ENCODE measurements at regions not wholly inside any gene's neighbourhood (a gene's known extent, or its start where the extent isn't known, plus 50 kb on each side); places are given as distances from the start of the nearest gene placed in this dataset.

DNA sequence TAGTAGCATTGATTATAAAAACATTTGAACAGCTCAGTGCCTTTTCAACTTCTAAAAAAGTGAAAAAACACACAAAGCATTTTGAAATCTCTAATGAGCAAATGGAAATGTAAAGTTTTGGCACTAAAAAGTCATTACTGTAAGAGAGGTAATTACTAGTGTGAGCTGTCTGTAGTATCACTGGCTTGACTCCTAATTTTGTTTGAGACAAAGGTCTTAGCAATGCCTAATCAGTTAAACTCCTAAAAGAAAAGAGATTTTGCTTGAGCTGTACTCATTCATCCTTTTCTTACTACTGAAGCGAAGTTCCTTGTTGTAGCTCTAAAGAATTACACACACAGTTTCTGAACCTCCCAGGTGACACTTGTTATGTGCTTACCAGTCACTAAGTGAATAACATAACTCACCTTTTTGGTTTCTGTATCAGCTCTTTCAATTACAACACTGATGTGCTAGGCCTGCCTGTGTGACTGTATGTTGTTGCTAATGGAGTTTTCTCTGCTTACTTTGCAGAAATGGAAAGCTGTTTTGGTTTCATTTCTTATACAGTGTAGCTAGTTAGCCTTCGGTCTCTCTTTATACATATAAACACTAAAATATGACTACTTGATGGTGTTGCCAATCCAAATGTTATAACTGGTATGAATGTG is 924.4 kb upstream of the TENM4 start:
- DNase-seq, result no peak

DNA sequence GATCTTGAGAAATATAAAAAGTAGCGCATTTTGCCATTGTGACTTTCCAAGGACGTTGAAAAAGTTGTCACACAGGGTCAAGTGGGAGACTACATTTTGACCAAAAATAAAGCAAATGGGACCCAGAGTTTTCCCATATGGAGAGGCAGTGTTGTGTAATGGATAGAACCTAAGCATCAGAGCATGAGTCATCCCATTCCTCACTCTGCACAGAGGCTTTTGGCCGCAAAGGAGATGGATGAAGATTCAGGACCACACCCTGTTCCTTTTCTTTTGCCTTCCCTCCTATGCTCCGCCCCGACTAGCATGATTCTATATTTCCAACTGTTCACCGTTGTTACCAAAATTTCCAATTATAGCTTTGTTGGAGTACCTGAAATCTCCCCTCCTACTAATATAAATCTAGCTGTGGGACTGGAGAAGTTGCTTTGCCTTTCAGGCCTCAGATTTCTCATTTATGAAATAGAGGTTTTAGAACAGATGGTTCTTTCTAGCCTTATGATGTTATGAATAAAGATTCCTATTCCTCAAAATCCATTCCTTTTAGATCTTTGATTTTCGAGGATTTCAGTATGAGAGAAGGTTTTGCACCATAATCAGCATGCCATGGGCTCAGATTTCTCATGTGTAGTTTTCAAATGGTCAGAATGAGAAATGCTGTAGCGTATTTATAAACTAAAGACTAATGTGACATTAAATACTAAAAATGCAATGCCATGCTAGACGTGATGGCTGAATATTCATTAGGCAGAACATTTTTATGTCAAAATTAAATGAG is 921.9 kb upstream of the TENM4 start:
- no peak for DNase-seq

DNA sequence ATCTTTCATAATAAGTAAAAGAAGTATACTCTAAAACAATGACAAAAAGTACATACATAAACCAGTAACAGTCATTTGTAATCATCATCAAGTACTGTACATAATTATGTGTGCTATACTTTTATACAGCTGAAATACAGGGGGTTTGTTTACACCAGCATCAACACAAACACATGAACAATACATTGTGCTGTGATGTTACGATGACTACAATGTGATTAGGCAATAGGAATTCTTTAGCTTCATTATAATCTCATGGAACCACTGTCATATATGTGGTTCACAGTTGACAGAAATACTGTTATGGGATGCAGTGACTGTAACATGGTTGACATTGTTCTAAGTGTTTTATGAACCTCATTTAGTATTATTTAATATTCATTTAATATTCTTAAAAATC is 914.4 kb upstream of the TENM4 start:
- no peak for DNase-seq

DNA sequence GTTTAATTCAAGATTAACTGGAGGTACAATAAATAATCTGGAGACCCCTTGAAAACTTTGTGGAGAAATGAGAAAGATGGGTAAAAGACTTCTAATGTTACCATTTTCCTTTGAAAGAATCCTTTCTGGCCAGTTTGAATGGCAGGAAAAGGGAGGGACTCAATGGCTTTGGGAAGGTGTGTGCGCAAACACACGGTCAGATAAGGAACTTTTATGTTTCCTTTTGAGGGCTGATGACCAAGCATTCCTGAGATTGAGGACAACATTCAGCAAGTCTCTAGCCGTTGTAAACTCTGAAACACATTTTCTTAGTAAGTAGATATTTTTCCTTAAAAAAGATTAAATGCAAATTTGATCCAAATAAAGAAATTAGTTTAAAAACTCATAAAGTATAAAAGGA is 909.7 kb upstream of the TENM4 start:
- no peak for DNase-seq

DNA sequence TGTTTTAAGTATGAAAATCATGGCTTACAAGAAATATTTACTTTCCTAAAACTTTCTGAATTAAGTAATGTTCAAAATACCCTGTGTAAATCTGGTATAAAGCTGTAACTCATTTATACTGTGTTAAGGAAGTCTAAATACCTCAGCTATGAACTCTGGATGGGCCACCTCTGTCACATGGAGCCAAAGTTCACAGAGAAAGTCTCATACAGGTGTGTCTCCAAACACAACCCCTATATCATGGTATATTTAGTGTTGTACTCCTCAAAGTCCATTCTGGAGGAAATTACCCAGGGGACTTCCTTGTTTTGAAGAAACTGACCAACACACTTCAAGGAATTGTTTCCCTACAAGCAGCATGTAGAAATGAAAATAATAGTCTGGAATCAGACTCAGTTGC is 909.2 kb upstream of the TENM4 start:
- no peak for DNase-seq

DNA sequence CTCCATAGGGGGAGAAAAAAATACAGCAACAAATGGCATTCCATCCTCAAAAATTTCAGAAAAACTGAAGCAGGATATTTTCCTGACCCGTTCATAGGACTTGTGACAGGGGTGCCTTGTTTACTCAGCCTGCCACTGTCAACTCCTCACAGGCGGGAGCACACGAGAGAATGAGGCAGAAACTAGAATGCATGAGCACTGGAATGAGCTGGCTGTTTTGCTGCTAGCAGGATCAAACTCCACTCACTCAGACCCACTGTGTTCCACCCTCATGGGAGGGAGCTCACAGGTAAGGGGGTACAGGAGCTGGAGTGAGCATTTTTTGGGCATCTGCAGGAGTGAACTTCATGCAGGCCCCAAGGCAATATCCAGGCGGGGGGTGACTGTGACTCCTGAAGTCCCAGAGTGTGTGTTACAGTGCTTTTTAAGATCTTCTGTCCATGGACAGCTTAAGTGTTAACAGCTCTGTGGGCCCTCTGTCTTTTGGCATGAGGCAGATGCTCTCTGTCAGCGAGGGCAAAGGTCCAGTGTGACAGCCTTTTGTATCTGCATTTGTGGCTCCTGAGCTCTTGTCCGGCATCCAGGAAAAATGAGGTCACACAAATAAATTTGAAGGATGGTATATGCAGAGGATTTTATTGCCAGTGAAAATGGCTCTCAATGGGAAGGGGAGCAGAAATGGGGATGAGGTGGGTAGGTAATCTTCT is 905.7 kb upstream of the TENM4 start:
- no peak for DNase-seq

DNA sequence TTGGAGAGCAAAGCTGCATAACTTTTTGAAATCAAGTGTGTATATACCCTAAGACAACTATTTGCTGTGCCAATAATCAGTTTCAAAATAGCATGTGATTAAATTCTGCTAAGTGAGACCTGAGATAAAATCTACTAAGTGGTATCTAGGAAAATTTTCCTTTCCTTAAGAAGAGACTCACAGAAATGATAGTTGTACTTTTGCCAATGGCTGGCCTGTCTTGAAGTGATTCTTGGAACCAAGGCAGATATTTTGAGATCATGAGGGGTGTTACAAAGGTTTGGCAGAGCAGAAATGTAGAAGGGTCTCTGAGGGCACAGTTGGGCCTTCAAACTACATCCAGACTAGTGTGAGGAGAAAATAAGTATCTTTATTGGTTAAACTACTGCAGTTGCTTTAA is 902.6 kb upstream of the TENM4 start:
- no peak for DNase-seq

DNA sequence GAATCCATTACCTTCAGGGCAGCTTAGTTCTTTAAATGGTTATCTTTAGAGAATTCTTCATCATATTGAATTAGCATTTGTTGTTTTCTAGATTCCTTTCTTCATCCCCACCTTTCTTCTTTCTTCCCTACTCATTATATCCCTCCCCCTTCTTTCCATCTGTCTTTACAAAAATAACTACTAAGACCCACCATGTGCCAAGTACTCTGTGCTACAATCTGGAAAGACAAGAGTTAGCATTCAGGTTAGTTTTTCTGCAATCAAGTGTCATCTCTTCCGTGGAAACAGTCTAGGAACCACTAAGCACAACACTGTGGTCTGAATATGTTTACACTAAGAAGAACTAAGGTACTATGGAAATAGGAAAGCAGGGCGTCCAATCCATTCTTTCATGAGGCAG is 897.4 kb upstream of the TENM4 start:
- DNase-seq, result no peak

DNA sequence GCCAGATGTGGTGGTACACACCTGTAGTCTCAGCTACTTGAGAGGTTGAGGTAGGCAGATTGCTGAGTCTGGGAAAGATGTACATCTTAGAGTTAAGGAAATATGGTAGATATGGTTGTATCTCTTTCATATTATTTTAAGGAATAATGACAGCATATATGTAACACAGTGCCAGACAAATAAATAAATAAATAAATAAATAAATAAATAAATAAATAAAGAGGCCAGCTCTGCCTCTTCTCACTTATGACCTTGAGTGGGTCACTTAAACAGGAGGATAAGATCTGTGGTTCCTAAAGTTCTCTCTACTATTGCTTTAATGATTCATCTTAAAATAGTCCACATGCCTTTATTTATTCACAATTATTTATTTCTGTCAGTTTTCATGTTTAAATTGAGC is 890.9 kb upstream of the TENM4 start:
- no peak for DNase-seq

DNA sequence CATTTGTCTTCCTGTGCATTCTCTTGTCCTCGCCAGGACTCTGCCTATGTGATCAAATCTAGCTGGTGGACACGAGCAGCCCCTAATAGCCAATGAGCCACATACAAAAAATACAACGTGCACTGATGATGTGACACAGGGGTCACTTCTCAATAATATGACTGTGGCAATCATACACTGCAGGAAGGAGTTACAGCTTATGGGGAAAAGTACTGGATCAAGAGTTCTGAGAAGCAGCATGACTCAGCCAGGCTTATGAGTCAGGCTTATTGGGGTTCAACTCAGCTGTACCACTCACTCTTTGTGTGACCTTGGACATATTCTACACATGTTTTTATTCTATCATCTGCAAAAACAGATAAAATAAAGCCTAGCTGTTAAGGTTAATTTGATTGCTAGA is 889.4 kb upstream of the TENM4 start:
- no peak for DNase-seq

DNA sequence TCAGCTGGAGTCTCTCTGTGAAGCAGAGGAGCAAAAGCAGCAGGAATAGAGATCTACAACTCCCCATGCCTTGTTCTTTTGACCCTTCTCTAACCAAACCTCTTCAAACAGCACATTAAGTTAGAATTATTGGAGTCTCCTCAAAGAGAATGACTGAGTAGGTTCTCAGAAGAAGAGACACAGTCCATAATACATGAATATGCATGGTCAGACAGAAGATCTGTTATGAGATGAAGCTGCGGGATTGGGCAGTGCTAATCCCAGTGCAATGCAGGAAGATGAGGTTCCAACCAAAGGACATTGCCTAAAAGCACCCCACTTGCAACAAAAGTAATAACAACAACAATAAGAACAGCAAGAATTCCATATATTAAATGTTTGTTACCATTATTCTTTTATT is 887.9 kb upstream of the TENM4 start:
- DNase-seq, result no peak

DNA sequence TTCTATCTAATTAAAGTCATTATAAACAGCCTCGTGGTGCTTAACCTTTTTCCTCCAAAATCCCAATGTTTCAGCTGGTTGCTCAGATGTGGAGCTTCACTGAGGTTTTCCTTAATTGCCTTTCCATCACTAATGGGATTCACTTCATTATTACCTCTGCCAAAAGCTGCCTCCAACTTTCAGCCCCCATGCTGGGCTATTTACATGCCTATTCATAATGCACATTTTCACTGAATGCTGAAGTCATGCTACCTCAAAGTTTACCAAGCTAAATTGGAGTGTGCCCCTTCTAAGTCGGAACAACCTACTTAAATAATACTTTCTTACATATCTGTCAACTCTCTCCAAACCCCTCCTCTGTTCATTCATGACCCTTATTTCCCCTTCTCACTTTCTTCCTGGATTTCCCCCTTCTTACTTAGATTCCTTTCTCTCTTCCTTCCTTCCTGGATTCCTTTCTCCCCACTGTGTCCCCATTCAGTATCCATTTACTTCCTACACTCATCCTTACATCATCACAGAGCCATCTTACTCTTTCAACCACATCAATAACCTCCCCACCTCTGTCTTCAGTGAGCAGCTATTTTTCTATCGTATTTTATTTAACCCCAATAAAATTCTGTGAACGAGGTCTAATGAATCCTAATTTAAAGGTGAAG is 887.3 kb upstream of the TENM4 start:
- DNase-seq, result no peak

DNA sequence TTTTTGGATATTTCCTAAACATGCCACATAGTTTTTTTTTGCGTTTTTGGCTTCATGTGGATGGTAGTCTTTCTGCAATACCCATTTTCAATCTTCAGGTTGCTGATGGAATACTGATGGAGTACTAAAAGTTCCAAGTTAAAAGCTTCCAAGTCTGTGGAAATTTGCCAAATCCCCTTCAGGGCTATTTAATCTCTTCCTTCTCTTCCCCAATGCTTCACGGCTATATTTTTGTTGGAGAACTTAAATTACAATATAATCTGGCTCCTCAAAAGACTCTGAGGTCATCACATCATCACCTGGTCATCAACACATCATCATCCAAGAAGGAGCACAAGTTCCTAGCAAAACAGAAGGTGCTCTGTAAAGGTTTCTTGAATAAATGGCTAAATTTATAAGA is 881.0 kb upstream of the TENM4 start:
- DNase-seq, result no peak

DNA sequence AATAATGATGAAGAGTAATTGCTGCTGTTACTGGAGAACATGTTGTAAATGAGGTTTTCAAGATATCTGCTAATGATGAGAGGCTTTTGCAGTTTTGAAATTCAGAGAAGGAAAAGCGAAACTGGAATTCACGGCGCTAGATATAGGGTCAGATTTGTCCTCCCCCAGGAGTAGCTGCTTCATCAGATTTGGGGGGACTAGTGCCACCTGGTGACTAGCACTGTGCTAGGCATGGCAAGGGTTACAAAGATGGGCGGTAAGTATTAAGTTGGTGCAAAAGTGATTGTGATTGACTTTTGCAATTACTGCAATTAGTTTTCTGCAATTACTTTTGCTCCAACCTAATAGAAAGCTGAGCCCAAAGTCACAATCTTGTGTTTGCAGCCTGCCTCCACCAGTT is 879.9 kb upstream of the TENM4 start:
- no peak for DNase-seq

DNA sequence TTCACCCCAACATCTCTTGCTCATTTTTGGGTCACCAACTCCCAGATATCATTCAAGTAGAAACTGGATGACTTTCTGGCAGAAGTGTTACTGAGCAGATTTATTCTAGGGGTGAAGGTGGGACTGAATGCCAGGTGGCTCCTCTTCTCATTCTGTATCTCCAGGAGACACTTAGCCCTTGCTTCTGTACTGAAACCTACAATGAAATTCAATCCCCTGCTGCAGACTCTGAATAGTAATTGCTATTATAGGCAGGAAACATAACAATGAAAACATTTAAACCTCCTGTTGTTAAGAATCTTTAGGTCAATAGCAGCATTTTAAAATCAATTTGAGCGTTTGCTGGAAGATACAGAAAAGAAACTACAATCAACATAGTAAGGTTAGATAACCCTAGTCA is 879.4 kb upstream of the TENM4 start:
- no peak for DNase-seq

DNA sequence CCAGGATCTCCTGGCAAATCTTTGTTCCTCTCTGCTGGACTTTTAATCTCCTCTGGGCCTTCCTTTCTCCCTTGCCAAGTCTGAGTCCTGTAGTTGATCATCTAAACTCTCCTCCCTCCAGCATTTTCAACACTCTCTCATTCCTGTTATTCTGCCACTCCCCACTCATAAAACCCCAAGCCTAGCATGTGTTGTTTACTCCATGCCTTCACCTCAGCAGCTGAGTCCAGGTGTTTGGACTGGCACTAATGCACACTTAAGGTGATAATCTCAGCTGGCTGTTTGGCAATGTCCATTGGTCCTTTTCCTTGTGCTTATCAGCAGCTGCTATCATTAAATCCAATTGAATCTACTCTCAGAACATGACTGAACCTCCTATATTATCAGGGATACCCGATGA is 876.8 kb upstream of the TENM4 start:
- no peak for DNase-seq

DNA sequence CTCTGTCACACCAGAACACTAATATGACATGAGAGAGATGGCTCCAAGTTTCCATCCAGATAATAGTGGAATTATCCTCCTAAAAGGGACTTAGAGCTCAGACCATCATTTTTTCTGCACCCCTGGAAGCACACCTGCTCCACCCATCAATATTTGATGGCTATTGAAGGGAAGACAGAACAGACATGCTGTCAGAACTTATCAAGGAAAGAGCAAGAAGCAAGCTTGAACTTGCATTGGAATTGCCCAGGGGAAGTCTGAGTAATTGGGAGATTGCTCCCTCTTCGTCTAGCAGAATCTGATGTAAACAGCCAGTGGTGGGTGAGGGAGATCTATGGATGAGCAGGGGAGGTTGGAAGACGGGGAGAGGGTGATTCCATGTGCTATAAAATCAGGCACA is 874.4 kb upstream of the TENM4 start:
- DNase-seq, result no peak

DNA sequence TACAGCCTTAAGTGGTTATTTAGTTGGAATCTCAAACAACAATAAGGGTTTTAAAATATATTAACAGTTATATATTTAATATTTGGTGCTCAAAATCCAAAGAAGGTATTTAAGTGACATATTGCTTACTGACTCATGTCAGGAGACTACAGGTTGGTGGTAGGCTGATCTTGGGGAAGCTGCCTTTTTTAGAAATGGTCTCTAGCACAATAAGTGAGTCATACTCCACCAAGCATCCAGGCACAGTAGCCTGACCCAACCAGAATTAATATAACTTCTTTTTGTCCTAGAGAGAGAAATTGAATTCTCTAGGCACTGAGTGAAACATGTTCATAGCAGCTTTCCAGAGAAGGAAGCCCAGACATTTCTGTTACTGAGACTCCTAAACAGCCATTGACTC is 868.5 kb upstream of the TENM4 start:
- DNase-seq, result no peak

DNA sequence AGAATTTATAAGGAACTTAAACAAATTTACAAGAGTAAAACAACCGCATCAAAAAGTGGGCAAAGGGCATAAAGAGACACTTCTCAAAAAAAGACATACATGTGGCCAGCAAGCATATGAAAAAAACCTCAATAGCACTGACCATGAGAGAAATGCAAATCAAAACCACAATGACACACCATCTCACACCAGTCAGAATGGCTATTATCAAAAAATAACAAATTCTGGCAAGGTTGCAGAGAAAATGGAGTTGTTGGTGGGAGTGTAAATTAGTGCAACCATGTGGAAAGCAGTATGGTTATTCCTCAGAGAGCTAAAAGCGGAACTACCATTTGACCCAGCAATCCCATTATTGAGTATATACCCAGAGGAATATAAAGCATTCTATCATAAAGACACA is 866.8 kb upstream of the TENM4 start:
- DNase-seq, result no peak

DNA sequence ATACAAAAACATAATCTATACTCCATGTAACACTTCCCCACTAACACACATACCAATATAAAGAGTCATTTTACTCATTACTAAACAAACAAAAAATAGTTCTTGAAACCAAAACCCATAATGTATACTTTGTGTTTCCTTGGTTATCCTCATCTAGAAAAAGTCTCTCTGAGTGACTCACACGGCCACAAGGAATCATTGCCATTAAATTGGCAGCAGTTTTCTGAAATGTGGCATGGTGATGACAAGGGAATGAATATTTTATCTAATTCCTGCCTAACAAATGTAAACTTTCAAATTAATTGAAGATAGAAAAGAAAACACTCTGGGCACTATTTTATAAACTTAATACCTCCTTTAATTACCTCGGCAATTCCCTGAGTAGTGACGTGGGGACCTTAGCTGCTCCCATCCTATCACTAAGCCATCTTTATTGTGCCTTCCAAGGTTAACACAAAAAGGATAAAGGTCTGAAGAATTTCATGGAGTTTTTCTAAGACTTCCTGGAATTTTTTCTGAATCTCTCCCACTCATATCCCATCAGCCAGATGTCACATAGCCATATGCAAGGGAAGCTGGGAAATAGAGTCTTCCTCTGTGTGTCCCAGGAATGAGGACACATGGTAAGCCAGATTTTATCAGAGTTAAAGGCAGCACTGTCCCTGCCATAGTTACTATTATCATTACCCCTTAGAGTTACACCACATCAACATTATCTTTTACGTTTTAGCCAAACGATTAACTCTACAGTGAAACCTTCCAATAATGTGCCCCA is 857.2 kb upstream of the TENM4 start:
- DNase-seq, result no peak

DNA sequence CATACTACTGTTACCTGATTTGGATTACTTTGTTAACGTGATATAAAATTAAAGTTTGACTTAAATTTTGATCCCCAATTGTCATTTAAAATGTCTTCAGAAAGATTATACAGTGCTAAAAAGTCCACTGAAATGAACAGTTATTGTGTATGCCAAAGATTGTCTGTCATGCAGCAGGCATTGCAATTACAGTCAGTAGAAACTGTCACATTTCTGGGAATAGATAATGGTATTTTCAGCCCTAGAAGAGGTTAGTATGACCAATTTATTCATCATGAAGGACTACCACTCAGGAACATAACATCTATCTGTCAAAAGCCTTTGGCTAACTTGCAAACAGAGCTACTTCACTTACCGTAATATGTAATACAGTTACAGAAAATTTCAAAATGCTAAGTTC is 852.5 kb upstream of the TENM4 start:
- DNase-seq, result no peak

DNA sequence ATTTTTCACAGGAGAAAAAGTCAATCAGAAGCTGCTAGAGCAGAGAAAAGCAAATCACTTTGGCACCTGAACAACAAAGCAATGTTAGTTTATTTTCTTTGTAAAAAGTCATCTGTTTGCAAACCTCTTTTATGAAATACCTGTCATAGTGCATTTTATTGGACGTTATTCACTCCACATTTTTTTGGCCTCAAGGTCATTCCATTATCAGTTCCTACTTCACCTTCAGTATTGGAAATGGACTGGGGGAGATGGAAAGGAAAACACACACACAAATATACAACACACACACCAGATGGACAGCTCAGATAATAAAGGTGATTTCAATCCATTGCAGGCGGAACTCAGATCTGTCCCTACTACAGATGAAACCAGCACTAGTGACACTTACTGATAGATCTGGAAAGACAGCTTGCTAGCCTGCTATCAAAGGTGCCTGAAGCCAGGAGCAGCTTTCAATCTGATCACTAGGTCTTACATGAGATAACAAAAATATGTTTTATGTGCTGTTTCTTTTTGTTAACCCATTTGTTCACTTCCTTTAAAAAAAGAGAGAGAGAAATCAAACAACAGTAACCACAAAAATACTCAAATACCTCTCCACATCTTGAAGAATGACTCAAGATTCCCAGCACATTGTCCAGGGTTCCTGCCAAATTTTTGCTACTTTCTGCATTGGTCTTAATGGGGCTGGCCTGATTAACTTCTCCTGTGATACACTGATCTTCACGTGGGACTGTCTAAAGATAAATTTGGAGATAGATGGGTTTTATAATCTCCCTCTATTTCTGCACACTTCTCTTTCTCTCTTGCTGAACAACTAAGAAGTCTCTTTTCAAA is 844.3 kb upstream of the TENM4 start:
- DNase-seq, result no peak
